ENCODE measurements at regions not wholly inside any gene's neighbourhood (a gene's known extent, or its start where the extent isn't known, plus 50 kb on each side); places are given as distances from the start of the nearest gene placed in this dataset.

DNA sequence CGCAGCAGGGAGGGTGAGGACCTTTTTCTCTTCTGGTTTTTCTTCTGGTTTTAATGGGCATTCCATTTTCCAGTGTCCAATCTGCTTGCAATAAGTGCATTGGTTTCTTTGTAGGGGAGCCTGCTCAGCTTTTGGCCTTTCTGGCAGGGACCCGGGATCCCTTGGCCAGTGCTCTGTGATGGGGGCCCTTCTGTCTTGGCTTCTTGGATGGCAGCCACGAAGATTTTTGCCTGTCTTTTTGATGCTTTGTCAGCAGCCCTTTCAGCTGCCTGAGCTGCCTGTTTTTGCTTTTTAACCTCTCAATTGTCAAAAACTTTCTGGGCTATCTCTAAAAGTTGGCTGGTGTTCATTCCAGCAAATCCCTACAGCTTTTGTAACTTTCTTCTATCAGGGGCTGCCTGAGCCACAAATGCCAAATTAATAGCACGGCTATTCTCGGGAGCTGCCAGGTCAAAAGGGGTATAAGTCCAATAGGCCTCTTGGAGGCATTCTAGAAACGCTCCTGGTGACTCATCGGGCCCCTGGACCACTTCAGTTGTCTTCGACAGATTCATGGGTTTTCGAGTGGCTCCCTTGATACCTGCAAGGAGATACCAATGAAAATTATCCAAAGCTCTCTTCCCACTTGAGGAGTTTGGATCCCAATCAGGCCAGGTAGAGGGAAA lies 179.9 kb upstream of the MBL2 start:
- TF ChIP-seq CTCF (IDR thresholded peaks at IDR 0.05; ENCODE audit: low read length) = no peak
- no peak for TF ChIP-seq EZH2 (IDR thresholded peaks at IDR 0.05; ENCODE audit: borderline replicate concordance, low read length)

All from OCI-LY1 (cell line).